K562 (cell line): ENCODE measurements at regions not wholly inside any gene's neighbourhood (a gene's known extent, or its start where the extent isn't known, plus 50 kb on each side); places are given as distances from the start of the nearest gene placed in this dataset.

Experiments used
- ATAC-seq: fragments of 200-7000 bp; cut with Tn5 transposase; 3 replicates; pipeline ENCODE4 v1.9.1; 2020; ENCODE audit warnings: moderate library complexity
- BruUV-seq: library from RNA; stranded (reverse); fragments of 400-500 nt; replicated peaks from 2 replicates; lab custom pipeline; 2021; lab: Mats Ljungman, UMichigan
- CTCF ChIA-PET: fragments of 300-600 bp; formaldehyde crosslinking; extraction: SDS; loops from one replicate; lab custom pipeline; 2021; ENCODE audit warnings: low intra/inter-chr PET ratio; lab: Yijun Ruan, JAX
- POLR2A ChIA-PET: fragments of 300-600, 350-650 bp; sonication (Branson Sonifier 250); formaldehyde crosslinking; extraction: SDS; loops from one replicate; lab custom pipeline; 2021; ENCODE audit warnings: antibody characterized with exemption, inconsistent platforms; lab: Yijun Ruan, JAX
- DNase-seq, 4 experiments: peaks; one replicate each; pipeline versions ENCODE4 v3.0.0 to v3.0.0-alpha.2; 2011 to 2018; ENCODE audit warnings: low spot score in 3 of 4, mixed read lengths in 3 of 4; ENCODE audit errors: extremely low read depth in 1 of 4
- FAIRE-seq: peaks from 2 replicates; lab custom pipeline; 2011; peaks lifted over from hg19 to GRCh38; lab: Jason Lieb, UNC
- H2AFZ ChIP-seq: 2 replicates; pipeline ENCODE4 v1.6.0; 2011; ENCODE audit warnings: low read depth, low read length, control low read depth, inconsistent platforms
- H3K27ac ChIP-seq: fragments of 200-600 bp; 3 replicates; pipeline ENCODE4 v1.8.0; 2011; ENCODE audit warnings: low read depth, mild to moderate bottlenecking, control low read depth, inconsistent platforms, low read length, moderate library complexity, mixed read lengths; ENCODE audit errors: extremely low read depth
- H3K27me3 ChIP-seq, 2 experiments: fragments of 300-600 bp in 1 of 2; 2 replicates in 1 of 2; 3 replicates in 1 of 2; pipeline versions ENCODE4 v1.6.0 to v1.8.0; 2011; ENCODE audit warnings: inconsistent platforms in 2 of 2, low read length in 2 of 2, mild to moderate bottlenecking in 1 of 2, mixed read lengths in 1 of 2, moderate library complexity in 1 of 2; ENCODE audit not compliant: control insufficient read depth in 2 of 2, insufficient read depth in 2 of 2
- H3K36me3 ChIP-seq: fragments of 300-600 bp; 3 replicates; pipeline ENCODE4 v1.8.0; 2011; ENCODE audit warnings: mild to moderate bottlenecking, low read length, inconsistent platforms; ENCODE audit not compliant: control insufficient read depth, insufficient read depth
- H3K4me1 ChIP-seq, 2 experiments: fragments of 200-600 bp in 1 of 2; replicated peaks in 1 of 2; 2 replicates in 1 of 2; 3 replicates in 1 of 2; pipeline versions ENCODE4 v1.5.1 to v1.8.0; 2011; ENCODE audit warnings: inconsistent platforms in 2 of 2, low read length in 2 of 2, mild to moderate bottlenecking in 1 of 2, mixed read lengths in 1 of 2, moderate library complexity in 1 of 2; ENCODE audit not compliant: control insufficient read depth in 2 of 2, insufficient read depth in 2 of 2
- H3K4me2 ChIP-seq: 2 replicates; pipeline ENCODE4 v1.6.1; 2011; ENCODE audit warnings: low read length, control low read depth, inconsistent platforms, mixed read lengths; ENCODE audit not compliant: insufficient read depth
- H3K4me3 ChIP-seq: fragments of 200-600 bp; sonication (generic), shearing (Covaris generic); 2 replicates; pipeline ENCODE4 v1.5.1; 2016; ENCODE audit warnings: control low read depth, inconsistent platforms
- H3K79me2 ChIP-seq: fragments of 200-600 bp; 3 replicates; pipeline ENCODE4 v1.8.0; 2011; ENCODE audit warnings: low read length, inconsistent platforms; ENCODE audit not compliant: control insufficient read depth, insufficient read depth
- H3K9ac ChIP-seq, 2 experiments: 2 replicates each; pipeline versions ENCODE4 v1.6.0 to v1.6.1; 2011; ENCODE audit warnings: low read depth in 2 of 2, low read length in 2 of 2, control low read depth in 1 of 2, inconsistent platforms in 1 of 2, mild to moderate bottlenecking in 1 of 2, mixed read lengths in 1 of 2; ENCODE audit not compliant: insufficient read depth in 1 of 2
- H3K9me1 ChIP-seq: one replicate; pipeline ENCODE4 v1.6.0; 2011; ENCODE audit warnings: inconsistent platforms, mild to moderate bottlenecking, low read length, moderate library complexity; ENCODE audit not compliant: control insufficient read depth, insufficient read depth
- H3K9me3 ChIP-seq: replicated peaks from 2 replicates; pipeline ENCODE4 v1.5.1; 2011; ENCODE audit warnings: low read depth, low read length, inconsistent platforms; ENCODE audit not compliant: control insufficient read depth, insufficient read depth
- H4K20me1 ChIP-seq: replicated peaks from 2 replicates; pipeline ENCODE4 v1.6.1; 2011; ENCODE audit warnings: low read length, inconsistent platforms, mixed read lengths; ENCODE audit not compliant: control insufficient read depth, insufficient read depth
- FOS ChIP-seq: IDR thresholded peaks from 3 replicates; pipeline ENCODE4 v1.6.1; 2011; ENCODE audit not compliant: insufficient read length; ENCODE audit errors: extremely low read depth
- GABPA ChIP-seq: fragments of 200-800 bp; sonication (Bioruptor generic); conservative IDR thresholded peaks from 2 replicates; pipeline ENCODE4 v1.6.1; 2016; ENCODE audit warnings: low read depth, missing genetic modification characterization, missing compliant biosample characterization
- MXI1 ChIP-seq: IDR thresholded peaks from 2 replicates; pipeline ENCODE4 v1.6.1; 2011; ENCODE audit warnings: low read depth, mild to moderate bottlenecking, improper control_type of control experiment, low read length
- MYNN ChIP-seq, 2 experiments: sonication (generic); formaldehyde crosslinking in 1 of 2; IDR thresholded peaks; 2 replicates each; pipeline versions ENCODE4 v1.5.0 to v1.6.1; 2016 to 2020; ENCODE audit warnings: antibody characterized with exemption in 1 of 2, missing genetic modification reagents in 1 of 2
- NR2F6 ChIP-seq: fragments of 450-650 bp; formaldehyde crosslinking; IDR thresholded peaks from 2 replicates; pipeline ENCODE4 v1.4.0; 2020; ENCODE audit warnings: mild to moderate bottlenecking
- PTBP1 ChIP-seq: fragments of 200-400 bp; formaldehyde crosslinking; IDR thresholded peaks from 2 replicates; pipeline ENCODE4 v1.6.1; 2017; ENCODE audit warnings: low read depth, low read length
- RBM15 ChIP-seq: fragments of 200-400 bp; formaldehyde crosslinking; IDR thresholded peaks from 2 replicates; pipeline ENCODE4 v1.6.1; 2018; ENCODE audit warnings: mild to moderate bottlenecking, low read length, moderate library complexity; ENCODE audit not compliant: insufficient read depth
- SMAD1 ChIP-seq: fragments of 150-350 bp; IDR thresholded peaks from 2 replicates; pipeline ENCODE4 v1.6.1; 2014; ENCODE audit warnings: low read length, low read depth; ENCODE audit not compliant: partially characterized antibody
- TAF15 ChIP-seq: fragments of 200-400 bp; formaldehyde crosslinking; IDR thresholded peaks from 2 replicates; pipeline ENCODE4 v1.6.1; 2017; ENCODE audit warnings: mild to moderate bottlenecking, low read depth, low read length, moderate library complexity
- ZC3H4 ChIP-seq: sonication (generic); formaldehyde crosslinking; IDR thresholded peaks from 2 replicates; pipeline ENCODE4 v1.9.0; 2021; ENCODE audit warnings: missing genetic modification reagents, borderline replicate concordance
- ZNF197 ChIP-seq: fragments of 200-800 bp; sonication (Bioruptor generic); IDR thresholded peaks from 2 replicates; pipeline ENCODE4 v1.6.1; 2016; ENCODE audit warnings: low read depth, missing genetic modification characterization, missing compliant biosample characterization
- ZNF324 ChIP-seq: fragments of 250-450 bp; sonication (Bioruptor Pico); IDR thresholded peaks from 2 replicates; pipeline ENCODE4 v1.4.0; 2020; ENCODE audit warnings: mild to moderate bottlenecking
- WGBS: fragments of 100-300 bp; shearing (Covaris generic); methylation state at CpG from one replicate; pipeline ENCODE4 v1.1.6; 2016; ENCODE audit warnings: low coverage, mixed read lengths; ENCODE audit not compliant: insufficient coverage; ENCODE audit errors: missing lambda C conversion rate; 5-methylcytosine and 5-hydroxymethylcytosine counted together
- in situ Hi-C: fragments of 300-500 bp; cut with MboI; formaldehyde crosslinking; loops from 4 replicates; pipeline ENCODE4 v1.15.0; 2018; ENCODE audit warnings: inconsistent platforms, mixed read lengths
- intact Hi-C: fragments of 100-400 bp; cut with micrococcal nuclease; formaldehyde crosslinking; loops from 2 replicates; pipeline ENCODE4 v1.14.2; 2022
- TF ChIP-seq, protein P1 (sequence below), 2 experiments: IDR thresholded peaks in 1 of 2; conservative IDR thresholded peaks in 1 of 2; 2 replicates each; pipeline ENCODE4 v1.6.1; 2016; ENCODE audit warnings: low read depth in 2 of 2, mild to moderate bottlenecking in 1 of 2, missing compliant biosample characterization in 1 of 2, missing genetic modification characterization in 1 of 2, moderate library complexity in 1 of 2

DNA sequence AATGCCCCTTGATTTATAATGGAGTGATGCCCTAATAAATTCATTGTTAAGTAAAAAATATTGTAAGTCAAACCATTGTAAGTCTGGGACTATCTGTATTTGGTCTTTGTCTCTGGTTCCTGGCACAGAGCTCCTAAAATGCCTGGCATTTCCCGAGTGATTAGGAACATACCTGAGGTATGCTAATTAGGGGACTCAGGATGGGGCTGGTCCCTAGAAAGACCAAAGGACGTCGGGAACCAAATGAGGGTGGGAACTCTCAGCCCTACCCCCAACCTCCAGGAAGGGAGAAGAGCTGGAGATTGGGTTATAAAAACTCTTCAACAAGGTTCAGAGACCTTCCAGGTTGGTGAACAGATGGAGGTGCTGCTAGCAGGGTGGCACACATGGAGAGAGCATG lies 82.6 kb upstream of the ARG1 start:
- DNase-seq (no peak), FAIRE-seq (no peak)
- 0% methylated on average over 3 of the region's 3 CpGs for WGBS
- H3K9me3 ChIP-seq = no peaks in the 10 kb centered on the region; the same call in 1 of the 2 replicates
- H4K20me1 ChIP-seq = no peaks in the 10 kb centered on the region
- CTCF ChIA-PET = no interaction called here
- no peak overlapping the region for H3K4me2 ChIP-seq
- intact Hi-C loops = no loop called here
- no peak overlapping the region for H3K9ac ChIP-seq
- in situ Hi-C loops = no loop called here
- no peaks in the 10 kb centered on the region for H3K79me2 ChIP-seq
- no peaks in the 10 kb centered on the region for H3K36me3 ChIP-seq
- no peak for TF ChIP-seq GABPA
- TF ChIP-seq, all 486 proteins: peak for 0
- H2AFZ ChIP-seq = no peak overlapping the region
- no peaks in the 10 kb centered on the region; a peak in 1 of 5 replicates for H3K27me3 ChIP-seq
- H3K4me1 ChIP-seq = no peaks in the 10 kb centered on the region
- H3K4me3 ChIP-seq = no peak overlapping the region
- no peak overlapping the region for H3K27ac ChIP-seq
- no peak for ATAC-seq
- no TSS peak for BruUV-seq
- POLR2A ChIA-PET = no interaction called here
- H3K9me1 ChIP-seq = no peaks in the 10 kb centered on the region

DNA sequence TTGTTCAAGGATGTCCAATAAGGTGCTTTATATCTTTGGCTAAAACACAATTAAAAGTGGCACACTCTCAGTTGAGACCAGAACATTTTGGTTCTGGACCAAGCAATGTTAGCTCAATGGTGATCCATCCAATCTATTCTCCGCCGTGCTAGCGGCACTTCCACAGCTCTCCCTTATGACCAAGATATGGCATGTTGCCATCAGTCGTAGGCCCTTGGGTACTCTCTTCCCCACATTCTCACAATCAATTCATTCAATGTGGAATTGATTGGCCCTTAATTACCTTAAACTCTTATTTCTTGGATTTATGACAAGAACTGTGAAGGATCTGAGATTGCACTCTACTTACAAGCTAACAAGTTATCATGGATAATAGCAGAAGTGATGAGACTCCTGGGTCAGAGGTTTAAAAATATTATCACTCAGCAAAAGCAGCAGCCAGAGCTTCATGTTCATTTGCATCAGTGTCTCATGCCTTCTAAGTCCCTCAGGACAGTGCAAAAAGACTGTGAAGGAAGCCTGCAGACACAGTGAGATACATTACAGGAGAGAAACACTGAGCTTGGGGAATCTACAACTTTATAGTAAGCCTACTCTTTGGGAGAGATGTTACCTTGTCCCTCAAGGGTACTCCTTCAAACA lies 80.0 kb upstream of the ARG1 start:
- no peak overlapping the region for H3K4me2 ChIP-seq
- H3K36me3 ChIP-seq = no peaks in the 10 kb centered on the region
- BruUV-seq = no TSS peak
- ChIA-PET CTCF (no interaction called here), POLR2A (interaction anchor here (0.7 kb wide), 1 partner anchor 28 kb away, joined by 3 read pairs; no protein-coding TSS in a partner anchor)
- H3K79me2 ChIP-seq = no peaks in the 10 kb centered on the region
- FAIRE-seq (no peak), ATAC-seq (no peak), DNase-seq (no peak)
- H3K9me3 ChIP-seq = no peaks in the 10 kb centered on the region; the same call in 1 of the 2 replicates
- in situ Hi-C loops = no loop called here
- no peaks in the 10 kb centered on the region; a peak in 1 of 5 replicates for H3K27me3 ChIP-seq
- no peak overlapping the region for H3K27ac ChIP-seq
- intact Hi-C loops = no loop called here
- no peaks in the 10 kb centered on the region for H3K4me1 ChIP-seq
- H3K9me1 ChIP-seq = no peaks in the 10 kb centered on the region
- 2% methylated on average over 4 of the region's 4 CpGs for WGBS
- no peak overlapping the region for H3K4me3 ChIP-seq
- H2AFZ ChIP-seq = no peak overlapping the region
- H4K20me1 ChIP-seq = no peaks in the 10 kb centered on the region
- no peak overlapping the region for H3K9ac ChIP-seq
- TF ChIP-seq NR2F6 (no peak), SMAD1 (no peak), ZNF324 (no peak), RBM15 (no peak), MXI1 (no peak), TAF15 (no peak), ZC3H4 (CRISPR knock-in tag) (no peak), PTBP1 (no peak), MYNN (IDR thresholded peaks at IDR 0.05) (no peak), MYNN (CRISPR knock-in tag; IDR thresholded peaks at IDR 0.05) (no peak), FOS (no peak), ZNF197 (CRISPR knock-in tag) (no peak)
- TF ChIP-seq, protein P1, sequence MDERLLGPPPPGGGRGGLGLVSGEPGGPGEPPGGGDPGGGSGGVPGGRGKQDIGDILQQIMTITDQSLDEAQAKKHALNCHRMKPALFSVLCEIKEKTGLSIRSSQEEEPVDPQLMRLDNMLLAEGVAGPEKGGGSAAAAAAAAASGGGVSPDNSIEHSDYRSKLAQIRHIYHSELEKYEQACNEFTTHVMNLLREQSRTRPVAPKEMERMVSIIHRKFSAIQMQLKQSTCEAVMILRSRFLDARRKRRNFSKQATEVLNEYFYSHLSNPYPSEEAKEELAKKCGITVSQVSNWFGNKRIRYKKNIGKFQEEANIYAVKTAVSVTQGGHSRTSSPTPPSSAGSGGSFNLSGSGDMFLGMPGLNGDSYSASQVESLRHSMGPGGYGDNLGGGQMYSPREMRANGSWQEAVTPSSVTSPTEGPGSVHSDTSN (CRISPR knock-in tag; IDR thresholded peaks at IDR 0.05; ENCODE audit: low read depth) = no peak
- TF ChIP-seq, protein P1 (tag; conservative IDR thresholded peaks at IDR 0.05; ENCODE audit: low read depth) = no peak
